ENCODE measurements at regions not wholly inside any gene's neighbourhood (a gene's known extent, or its start where the extent isn't known, plus 50 kb on each side); places are given as distances from the start of the nearest gene placed in this dataset.

- TF ChIP-seq POLR2AphosphoS5 (IDR thresholded peaks at IDR 0.05; ENCODE audit: insufficient read depth in 1 of 2, low read depth in 1 of 2) (peak in 1 of 2 donors; percentile 31), CTCF (IDR thresholded peaks at IDR 0.05) (no peak)
- no peak for DNase-seq (ENCODE audit: extremely low spot score in 2 of 2)
- Histone ChIP-seq H3K4me1 (peaks cover 7% of the 10 kb centered on the region), H3K27ac (peak overlapping the region; percentile 5), H3K27me3 (no peaks in the 10 kb centered on the region), H3K4me3 (no peak overlapping the region), H3K36me3 (no peaks in the 10 kb centered on the region), H3K9me3 (no peaks in the 10 kb centered on the region)
- intact Hi-C loops (cut with DNase I) = no loop called here
These were observed 179.3 kb upstream of the CIBAR2 start for GRCh38 chr16:85291302-85292148.

GRCh38 chr16:85293458-85293857 is 181.2 kb upstream of the CIBAR2 start:
- no peak for DNase-seq (ENCODE audit: extremely low spot score in 2 of 2)
- H3K9me3 ChIP-seq = no peaks in the 10 kb centered on the region
- no peaks in the 10 kb centered on the region for H3K36me3 ChIP-seq
- H3K27me3 ChIP-seq = no peaks in the 10 kb centered on the region
- H3K4me1 ChIP-seq = no peaks in the 10 kb centered on the region
- H3K4me3 ChIP-seq = no peak overlapping the region
- intact Hi-C loops (cut with DNase I) = no loop called here
- H3K27ac ChIP-seq = no peak overlapping the region
- no peak for TF ChIP-seq CTCF (IDR thresholded peaks at IDR 0.05)
- TF ChIP-seq POLR2A (IDR thresholded peaks at IDR 0.05) = no peak
- TF ChIP-seq POLR2AphosphoS5 (IDR thresholded peaks at IDR 0.05; ENCODE audit: insufficient read depth in 1 of 2, low read depth in 1 of 2) = no peak

DNA sequence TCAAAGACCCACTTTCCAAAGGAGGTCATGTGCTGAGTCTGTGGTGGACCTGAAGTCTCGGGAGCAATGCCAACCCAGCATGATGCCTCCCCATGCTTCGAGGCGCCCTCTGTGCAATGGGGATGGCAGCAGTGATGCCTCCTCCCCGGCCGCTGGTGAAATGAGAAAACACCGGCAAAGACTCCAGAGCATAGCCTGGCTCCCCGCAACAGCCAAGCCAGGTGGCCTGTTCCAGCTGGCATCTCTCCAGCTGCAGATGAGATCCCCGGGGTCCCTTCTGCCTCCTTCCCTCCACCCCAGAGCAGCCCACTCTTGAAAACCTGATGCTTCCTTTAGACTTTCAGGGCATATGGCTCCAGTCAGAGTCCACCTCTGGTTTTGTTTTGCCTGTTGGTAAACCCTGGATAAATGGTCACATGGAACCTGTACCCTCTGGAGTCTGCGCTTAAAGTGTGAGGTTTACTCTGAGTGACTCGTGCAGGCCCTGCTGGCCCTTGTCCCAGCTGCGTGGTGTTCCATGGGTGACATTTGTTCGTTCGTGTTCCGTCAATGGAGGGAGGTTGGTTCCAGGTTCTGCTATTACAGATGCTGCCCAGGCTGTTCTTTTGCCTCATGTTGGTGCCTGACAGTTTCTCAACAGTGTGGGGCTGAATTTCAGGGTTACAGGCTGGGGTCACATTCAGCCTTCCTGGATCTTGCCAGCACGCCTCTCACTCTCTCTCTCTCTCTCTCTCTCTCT is 181.8 kb upstream of the CIBAR2 start:
- no peaks in the 10 kb centered on the region for H3K4me1 ChIP-seq
- no peaks in the 10 kb centered on the region for H3K36me3 ChIP-seq
- H3K27ac ChIP-seq = no peak overlapping the region
- no peak for DNase-seq (ENCODE audit: extremely low spot score in 2 of 2)
- TF ChIP-seq POLR2A (IDR thresholded peaks at IDR 0.05) (no peak), POLR2AphosphoS5 (IDR thresholded peaks at IDR 0.05; ENCODE audit: insufficient read depth in 1 of 2, low read depth in 1 of 2) (no peak), CTCF (IDR thresholded peaks at IDR 0.05) (no peak)
- intact Hi-C loops (cut with DNase I) = no loop called here
- no peaks in the 10 kb centered on the region for H3K9me3 ChIP-seq
- H3K4me3 ChIP-seq = no peak overlapping the region
- no peaks in the 10 kb centered on the region for H3K27me3 ChIP-seq

DNA sequence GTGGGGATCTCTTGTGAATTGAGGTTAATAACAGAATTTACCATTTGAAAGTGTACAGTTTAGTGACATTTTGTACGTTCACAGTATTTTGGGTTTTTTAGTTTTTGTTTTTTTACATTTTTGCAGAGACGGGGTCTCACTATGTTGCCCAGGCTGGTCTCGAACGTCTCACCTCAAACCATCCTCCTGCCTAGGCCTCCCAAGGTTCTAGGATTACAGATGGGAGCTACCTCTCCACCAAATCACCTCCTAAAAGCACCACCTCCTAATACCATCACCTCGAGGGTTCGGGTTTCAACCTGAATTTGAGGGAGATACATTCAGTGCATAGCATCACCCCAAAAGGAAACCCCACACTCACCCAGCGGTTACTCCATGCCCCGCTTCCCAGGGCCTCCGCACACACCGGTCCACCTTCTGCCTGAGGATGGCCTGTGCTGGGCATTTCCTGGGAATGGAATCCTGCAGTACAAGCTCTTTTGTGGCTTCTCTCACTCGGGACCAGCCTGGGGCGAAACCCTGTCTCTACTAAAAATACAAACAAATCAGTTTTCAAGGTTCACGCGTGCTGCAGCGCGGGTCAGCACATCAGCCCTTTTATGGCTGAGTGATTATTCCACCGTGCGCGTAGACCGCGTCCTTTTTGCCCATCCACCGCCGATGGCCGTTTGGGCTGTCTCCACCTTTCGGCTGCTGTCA is 182.7 kb upstream of the CIBAR2 start:
- no peaks in the 10 kb centered on the region for H3K27me3 ChIP-seq
- H3K4me1 ChIP-seq = no peaks in the 10 kb centered on the region
- no peaks in the 10 kb centered on the region for H3K9me3 ChIP-seq
- intact Hi-C loops (cut with DNase I) = no loop called here
- TF ChIP-seq POLR2A (IDR thresholded peaks at IDR 0.05) (no peak), POLR2AphosphoS5 (IDR thresholded peaks at IDR 0.05; ENCODE audit: insufficient read depth in 1 of 2, low read depth in 1 of 2) (no peak)
- H3K27ac ChIP-seq = no peak overlapping the region
- no peaks in the 10 kb centered on the region for H3K36me3 ChIP-seq
- DNase-seq (ENCODE audit: extremely low spot score in 2 of 2) = no peak
- H3K4me3 ChIP-seq = no peak overlapping the region

- H3K4me3 ChIP-seq = no peak overlapping the region
- intact Hi-C loops (cut with DNase I) = no loop called here
- no peak overlapping the region for H3K27ac ChIP-seq
- TF ChIP-seq CTCF (IDR thresholded peaks at IDR 0.05) = peak; percentile 18 to 34 (median 21)
- TF ChIP-seq POLR2A (IDR thresholded peaks at IDR 0.05) = no peak
- TF ChIP-seq POLR2AphosphoS5 (IDR thresholded peaks at IDR 0.05; ENCODE audit: insufficient read depth in 1 of 2, low read depth in 1 of 2) = no peak
- H3K9me3 ChIP-seq = no peaks in the 10 kb centered on the region
- no peaks in the 10 kb centered on the region for H3K27me3 ChIP-seq
- peaks cover 5% of the 10 kb centered on the region for H3K4me1 ChIP-seq
- no peak for DNase-seq (ENCODE audit: extremely low spot score in 2 of 2)
- H3K36me3 ChIP-seq = no peaks in the 10 kb centered on the region
These were observed 184.8 kb upstream of the CIBAR2 start for GRCh38 chr16:85296859-85297660.

Measured in vagina (tissue), 2 donors.